H1 (cell line): ENCODE measurements at regions not wholly inside any gene's neighbourhood (a gene's known extent, or its start where the extent isn't known, plus 50 kb on each side); places are given as distances from the start of the nearest gene placed in this dataset.

Experiments
- CTCF ChIA-PET: fragments of 300-600 bp; sonication (Branson Sonifier 250); formaldehyde crosslinking; loops from one replicate; lab custom pipeline; 2021; ENCODE audit not compliant: partially characterized antibody; lab: Charles Lee
- POLR2A ChIA-PET: fragments of 300-600 bp; sonication (Branson Sonifier 250); formaldehyde crosslinking; loops from one replicate; lab custom pipeline; 2021; ENCODE audit warnings: inconsistent platforms; ENCODE audit not compliant: partially characterized antibody; lab: Charles Lee
- DNase-seq, 2 experiments: peaks; one replicate each; pipeline versions ENCODE4 v3.0.0 to v3.0.0-alpha.2; 2010 to 2022; ENCODE audit warnings: low spot score in 2 of 2, low read depth in 1 of 2, mixed read lengths in 1 of 2
- FAIRE-seq: peaks from 2 replicates; lab custom pipeline; 2011; peaks lifted over from hg19 to GRCh38; lab: Jason Lieb, UNC
- H2AFZ ChIP-seq: 2 replicates; pipeline ENCODE4 v1.8.1; 2012; ENCODE audit warnings: low read length, inconsistent platforms
- H2AK5ac ChIP-seq: 2 replicates; pipeline ENCODE4 v1.6.1; 2013; ENCODE audit warnings: low read depth, low read length
- H2BK120ac ChIP-seq: replicated peaks from 2 replicates; pipeline ENCODE3; 2013; ENCODE audit warnings: low read depth, low read length, inconsistent platforms
- H2BK12ac ChIP-seq: 2 replicates; pipeline ENCODE4 v1.6.1; 2013; ENCODE audit warnings: low read depth, low read length
- H2BK15ac ChIP-seq: 2 replicates; pipeline ENCODE4 v1.6.1; 2013; ENCODE audit warnings: low read length
- H2BK20ac ChIP-seq: 2 replicates; pipeline ENCODE4 v1.6.1; 2013; ENCODE audit warnings: low read length
- H2BK5ac ChIP-seq: 2 replicates; pipeline ENCODE4 v1.6.1; 2013; ENCODE audit warnings: low read depth, low read length
- H3K14ac ChIP-seq: 2 replicates; pipeline ENCODE4 v1.6.1; 2013; ENCODE audit warnings: inconsistent platforms; ENCODE audit not compliant: insufficient read length
- H3K18ac ChIP-seq: 2 replicates; pipeline ENCODE4 v1.6.1; 2013; ENCODE audit warnings: low read length; ENCODE audit errors: extremely low read depth
- H3K23ac ChIP-seq: 2 replicates; pipeline ENCODE4 v1.6.1; 2013; ENCODE audit warnings: inconsistent platforms; ENCODE audit not compliant: insufficient read length
- H3K23me2 ChIP-seq: 2 replicates; pipeline ENCODE4 v1.6.1; 2013; ENCODE audit warnings: low read depth, low read length
- H3K27ac ChIP-seq: 2 replicates; pipeline ENCODE4 v1.6.1; 2011; ENCODE audit warnings: low read depth, low read length, inconsistent platforms
- H3K27me3 ChIP-seq, 4 experiments: replicated peaks in 1 of 4; 1 replicate in 1 of 4; 2 replicates in 3 of 4; pipeline versions ENCODE4 v1.6.1 to v1.8.1; 2011 to 2013; ENCODE audit warnings: low read length in 3 of 4, mild to moderate bottlenecking in 3 of 4, inconsistent platforms in 2 of 4, mixed read lengths in 2 of 4, moderate library complexity in 1 of 4; ENCODE audit not compliant: control insufficient read depth in 3 of 4, insufficient read depth in 3 of 4; ENCODE audit errors: extremely low read depth in 1 of 4
- H3K36me3 ChIP-seq, 4 experiments: 2 replicates each; pipeline versions ENCODE4 v1.6.1 to v1.8.1; 2011 to 2013; ENCODE audit warnings: mild to moderate bottlenecking in 4 of 4, low read length in 3 of 4, moderate library complexity in 2 of 4, control low read depth in 1 of 4, inconsistent platforms in 1 of 4; ENCODE audit not compliant: insufficient read depth in 4 of 4, control insufficient read depth in 2 of 4
- H3K4ac ChIP-seq: replicated peaks from 2 replicates; pipeline ENCODE3; 2013; ENCODE audit warnings: low read length, low read depth, mixed read lengths, inconsistent platforms; ENCODE audit not compliant: insufficient read length
- H3K4me1 ChIP-seq, 4 experiments: replicated peaks in 1 of 4; 1 replicate in 1 of 4; 2 replicates in 3 of 4; pipeline versions ENCODE4 v1.6.1 to v1.8.1; 2011 to 2013; ENCODE audit warnings: low read length in 3 of 4, inconsistent platforms in 2 of 4, mixed read lengths in 1 of 4; ENCODE audit not compliant: insufficient read depth in 4 of 4, control insufficient read depth in 3 of 4
- H3K4me2 ChIP-seq, 2 experiments: 2 replicates each; pipeline versions ENCODE4 v1.6.1 to v1.8.1; 2011 to 2013; ENCODE audit warnings: low read depth in 2 of 2, low read length in 2 of 2, control low read depth in 1 of 2, inconsistent platforms in 1 of 2, mild to moderate bottlenecking in 1 of 2; ENCODE audit not compliant: insufficient read depth in 1 of 2
- H3K4me3 ChIP-seq, 4 experiments: fragments of 200-600, 300-600 bp in 1 of 4; sonication (generic), shearing (Covaris generic), sonication (Bioruptor Twin) in 1 of 4; 2 replicates each; pipeline versions ENCODE4 v1.5.1 to v1.8.1; 2011 to 2016; ENCODE audit warnings: low read length in 4 of 4, low read depth in 3 of 4, control low read depth in 2 of 4, inconsistent platforms in 2 of 4, mild to moderate bottlenecking in 2 of 4, mixed read lengths in 1 of 4, moderate library complexity in 1 of 4; ENCODE audit not compliant: insufficient read depth in 2 of 4; ENCODE audit errors: extremely low read depth in 1 of 4
- H3K56ac ChIP-seq: replicated peaks from 2 replicates; pipeline ENCODE3; 2013; ENCODE audit warnings: low read depth, mild to moderate bottlenecking, mixed read lengths, low read length, inconsistent platforms; ENCODE audit not compliant: insufficient read length
- H3K79me1 ChIP-seq: 2 replicates; pipeline ENCODE4 v1.6.1; 2013; ENCODE audit warnings: low read depth, low read length, control low read depth
- H3K79me2 ChIP-seq, 2 experiments: 2 replicates each; pipeline versions ENCODE4 v1.6.1 to v1.8.1; 2012 to 2013; ENCODE audit warnings: low read length in 2 of 2, mild to moderate bottlenecking in 2 of 2, inconsistent platforms in 1 of 2; ENCODE audit not compliant: insufficient read depth in 2 of 2, control insufficient read depth in 1 of 2
- H3K9ac ChIP-seq, 4 experiments: replicated peaks in 1 of 4; 1 replicate in 1 of 4; 2 replicates in 3 of 4; pipeline versions ENCODE4 v1.6.1 to v1.8.1; 2011 to 2013; ENCODE audit warnings: low read depth in 3 of 4, low read length in 3 of 4, control low read depth in 2 of 4, mild to moderate bottlenecking in 2 of 4, moderate library complexity in 2 of 4, inconsistent platforms in 1 of 4; ENCODE audit errors: extremely low read depth in 1 of 4
- H3K9me3 ChIP-seq, 2 experiments: 2 replicates each; pipeline versions ENCODE4 v1.6.1 to v1.8.1; 2012 to 2013; ENCODE audit warnings: mild to moderate bottlenecking in 2 of 2, moderate library complexity in 2 of 2, control low read depth in 1 of 2, inconsistent platforms in 1 of 2, low read depth in 1 of 2, low read length in 1 of 2, mixed read lengths in 1 of 2; ENCODE audit not compliant: insufficient read depth in 2 of 2
- H4K20me1 ChIP-seq, 2 experiments: replicated peaks in 1 of 2; 2 replicates each; pipeline versions ENCODE3 to v1.8.1; 2011 to 2013; ENCODE audit warnings: inconsistent platforms in 2 of 2, low read length in 2 of 2, mild to moderate bottlenecking in 1 of 2; ENCODE audit not compliant: insufficient read depth in 2 of 2, control insufficient read depth in 1 of 2
- H4K5ac ChIP-seq: 2 replicates; pipeline ENCODE4 v1.6.1; 2013; ENCODE audit warnings: low read length, low read depth, mixed read lengths, inconsistent platforms; ENCODE audit not compliant: insufficient read length
- H4K8ac ChIP-seq: 2 replicates; pipeline ENCODE4 v1.8.0; 2013; ENCODE audit warnings: mild to moderate bottlenecking, moderate library complexity, low read length, inconsistent platforms; ENCODE audit not compliant: insufficient read depth; ENCODE audit errors: extremely low read depth
- H4K91ac ChIP-seq: replicated peaks from 2 replicates; pipeline ENCODE3; 2013; ENCODE audit warnings: low read length, mixed read lengths, inconsistent platforms; ENCODE audit not compliant: insufficient read length
- CBX8 ChIP-seq: fragments of 300-800, 300-1000 bp; sonication (generic); IDR thresholded peaks from 2 replicates; pipeline ENCODE4 v1.7.1; 2016; ENCODE audit warnings: low read depth, low read length, borderline replicate concordance
- CREB1 ChIP-seq: IDR thresholded peaks from 2 replicates; pipeline ENCODE4 v1.6.1; 2012; ENCODE audit warnings: inconsistent platforms
- SIX5 ChIP-seq: IDR thresholded peaks from 2 replicates; pipeline ENCODE4 v1.6.1; 2011; ENCODE audit warnings: mild to moderate bottlenecking, low read depth, low read length
- SP2 ChIP-seq: IDR thresholded peaks from 2 replicates; pipeline ENCODE4 v1.6.1; 2012; ENCODE audit warnings: mild to moderate bottlenecking, low read length, inconsistent platforms
- SUZ12 ChIP-seq: fragments of 200-600 bp; sonication (generic); IDR thresholded peaks from 2 replicates; pipeline ENCODE4 v1.6.1; 2012; ENCODE audit warnings: mild to moderate bottlenecking, inconsistent platforms, low read length, moderate library complexity, mixed read lengths
- TAF7 ChIP-seq: optimal IDR thresholded peaks from 2 replicates; pipeline ENCODE3; 2011; ENCODE audit warnings: low read depth, mild to moderate bottlenecking, inconsistent platforms, low read length, moderate library complexity, borderline replicate concordance
- WGBS, 2 experiments: shearing (Covaris generic) in 1 of 2; methylation state at CpG; one replicate each; pipeline versions ENCODE4 v1.1.6 to v1.1.7; 2013 to 2015; ENCODE audit warnings: low lambda C conversion rate in 2 of 2, mixed read lengths in 2 of 2, inconsistent platforms in 1 of 2, low coverage in 1 of 2, missing lambda C conversion rate in 1 of 2; ENCODE audit not compliant: insufficient replicate concordance in 2 of 2, insufficient coverage in 1 of 2, insufficient read length in 1 of 2; ENCODE audit errors: extremely low coverage in 1 of 2, missing lambda C conversion rate in 1 of 2; 5-methylcytosine and 5-hydroxymethylcytosine counted together

GRCh38 chr13:24083141-24083540 is 77.4 kb upstream of the SPATA13 start:
- Histone ChIP-seq H3K79me2 (no peaks in the 10 kb centered on the region), H3K4me2 (no peak overlapping the region), H3K27me3 (no peaks in the 10 kb centered on the region), H4K5ac (no peak overlapping the region), H3K9ac (no peak overlapping the region; a peak in 1 of 7 replicates), H4K8ac (no peak overlapping the region), H4K20me1 (no peaks in the 10 kb centered on the region), H2AK5ac (no peak overlapping the region), H3K23ac (no peak overlapping the region), H2AFZ (0 out of 2 replicates have a peak overlapping the region, but pooled peaks have one; percentile 35), H2BK12ac (no peak overlapping the region), H2BK120ac (no peak overlapping the region), H3K36me3 (no peaks in the 10 kb centered on the region), H3K56ac (no peak overlapping the region), H3K27ac (no peak overlapping the region), H2BK20ac (0 out of 2 replicates have a peak overlapping the region, but pooled peaks have one; percentile 27), H2BK5ac (no peak overlapping the region), H3K14ac (no peak overlapping the region), H3K9me3 (no peaks in the 10 kb centered on the region), H3K23me2 (no peaks in the 10 kb centered on the region; the same call in 1 of the 2 replicates), H3K4me1 (peaks cover 0 to 8% (median 4%) of the 10 kb centered on the region in 4 experiments; a peak in 5 of 7 replicates), H4K91ac (no peak overlapping the region), H3K18ac (no peak overlapping the region), H3K4me3 (no peak overlapping the region), H2BK15ac (no peak overlapping the region), H3K79me1 (no peaks in the 10 kb centered on the region), H3K4ac (no peak overlapping the region)
- WGBS, 2 experiments: 55% methylated on average over 5 of the region's 5 CpGs; no CpG with 5 or more reads in 1 of the 2 experiments
- DNase-seq (no peak), FAIRE-seq (no peak)
- ChIA-PET POLR2A (no interaction called here), CTCF (interaction anchor here (1.2 to 2.4 kb wide), 4 partner anchors 22 to 522 kb away, joined by 3 to 5 read pairs (median 4); no protein-coding TSS in a partner anchor)
- TF ChIP-seq CREB1 (no peak), SP2 (no peak), SUZ12 (no peak), SIX5 (no peak), TAF7 (no peak), CBX8 (no peak)
